ENCODE measurements at regions not wholly inside any gene's neighbourhood (a gene's known extent, or its start where the extent isn't known, plus 50 kb on each side); places are given as distances from the start of the nearest gene placed in this dataset.
A peak's percentile ranks its signal among the peaks of the same experiment; 100 is the strongest.

DNA sequence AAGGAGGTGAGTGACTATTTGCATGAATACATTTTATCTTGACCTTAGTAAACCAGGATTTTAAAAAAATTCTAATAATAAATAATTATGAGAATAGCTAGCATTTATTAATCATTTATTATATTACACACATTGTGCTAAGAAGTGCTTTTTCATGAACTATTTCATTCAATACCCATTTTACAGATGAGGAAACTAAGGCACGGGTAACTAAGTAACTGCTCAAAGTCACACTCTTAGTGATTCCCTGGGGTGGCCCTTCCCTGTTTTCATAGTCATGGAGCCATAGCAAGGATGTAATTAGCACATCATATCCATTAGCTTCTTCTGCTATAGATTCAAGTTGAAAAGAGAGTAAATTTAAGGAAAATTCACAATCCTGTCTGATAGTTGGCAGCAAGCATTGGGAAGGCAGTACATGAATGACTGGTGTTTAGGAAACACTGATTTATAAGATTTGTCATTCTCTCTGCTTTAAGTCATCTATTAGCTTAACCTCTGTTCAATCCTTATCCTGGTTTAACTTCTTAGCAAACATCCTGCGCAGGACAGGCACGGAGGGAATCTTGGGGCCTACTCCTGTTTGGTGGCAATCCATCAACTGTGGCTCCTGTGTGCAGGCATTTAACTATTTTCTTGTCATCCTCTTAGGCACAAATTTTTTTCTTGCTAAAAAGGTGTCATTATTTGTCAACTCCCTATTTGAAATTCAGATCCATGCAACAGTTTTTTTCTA, 68.3 kb downstream of the RIN2 start:
- in situ Hi-C loops (cut with HindIII; ENCODE audit: extremely low pct_ligation_motif_present, low pct_unique_long_range_greater_than_20kb): no loop called here
- intact Hi-C loops (cut with micrococcal nuclease; ENCODE audit: unreplicated experiment): no loop called here
- Histone ChIP-seq H3K79me2 (ENCODE audit: insufficient read depth, low read length) (no peaks in the 10 kb centered on the region), H3K27ac (ENCODE audit: extremely low read length, insufficient read depth, low read length) (no peak overlapping the region), H3K27me3 (ENCODE audit: control insufficient read depth in 1 of 2, insufficient read depth in 2 of 2, low read length in 2 of 2) (no peaks in the 10 kb centered on the region), H3K4me1 (ENCODE audit: insufficient read depth, low read length) (no peaks in the 10 kb centered on the region), H3K9ac (ENCODE audit: insufficient read depth, low read depth, low read length) (no peak overlapping the region), H4K20me1 (ENCODE audit: insufficient read depth, low read length) (no peaks in the 10 kb centered on the region), H3K4me2 (ENCODE audit: low read depth, low read length) (no peak overlapping the region), H3K4me3 (replicated peaks in 1 of 3; ENCODE audit: insufficient read depth in 1 of 3, low read depth in 2 of 3, low read length in 3 of 3) (no peak overlapping the region), H3K36me3 (replicated peaks in 1 of 2; ENCODE audit: control insufficient read depth in 1 of 2, insufficient read depth in 2 of 2, low read length in 2 of 2) (no peaks in the 10 kb centered on the region), H2AFZ (ENCODE audit: low read length) (no peak overlapping the region), H3K9me3 (ENCODE audit: low read length) (no peaks in the 10 kb centered on the region)
- no peak for DNase-seq (ENCODE audit: low spot score)
- ChIA-PET CTCF (ENCODE audit: low intra/inter-chr PET ratio, low total read pairs) (no interaction called here), POLR2A (no interaction called here)
- no peak for ATAC-seq
- no TSS peak for BruUV-seq (replicated peaks)
- WGBS (ENCODE audit: low lambda C conversion rate): 52% methylated on average over 3 of the region's 3 CpGs
- TF ChIP-seq NFIC (IDR thresholded peaks at IDR 0.05; ENCODE audit: low read length) (no peak), ZNF629 (CRISPR knock-in tag; conservative IDR thresholded peaks at IDR 0.05) (peak; percentile 74)
- TF ChIP-seq, protein P1, sequence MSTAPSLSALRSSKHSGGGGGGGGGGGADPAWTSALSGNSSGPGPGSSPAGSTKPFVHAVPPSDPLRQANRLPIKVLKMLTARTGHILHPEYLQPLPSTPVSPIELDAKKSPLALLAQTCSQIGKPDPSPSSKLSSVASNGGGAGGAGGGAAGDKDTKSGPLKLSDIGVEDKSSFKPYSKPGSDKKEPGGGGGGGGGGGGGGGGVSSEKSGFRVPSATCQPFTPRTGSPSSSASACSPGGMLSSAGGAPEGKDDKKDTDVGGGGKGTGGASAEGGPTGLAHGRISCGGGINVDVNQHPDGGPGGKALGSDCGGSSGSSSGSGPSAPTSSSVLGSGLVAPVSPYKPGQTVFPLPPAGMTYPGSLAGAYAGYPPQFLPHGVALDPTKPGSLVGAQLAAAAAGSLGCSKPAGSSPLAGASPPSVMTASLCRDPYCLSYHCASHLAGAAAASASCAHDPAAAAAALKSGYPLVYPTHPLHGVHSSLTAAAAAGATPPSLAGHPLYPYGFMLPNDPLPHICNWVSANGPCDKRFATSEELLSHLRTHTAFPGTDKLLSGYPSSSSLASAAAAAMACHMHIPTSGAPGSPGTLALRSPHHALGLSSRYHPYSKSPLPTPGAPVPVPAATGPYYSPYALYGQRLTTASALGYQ (CRISPR knock-in tag; IDR thresholded peaks at IDR 0.05): no peak
- FAIRE-seq: no peak

DNA sequence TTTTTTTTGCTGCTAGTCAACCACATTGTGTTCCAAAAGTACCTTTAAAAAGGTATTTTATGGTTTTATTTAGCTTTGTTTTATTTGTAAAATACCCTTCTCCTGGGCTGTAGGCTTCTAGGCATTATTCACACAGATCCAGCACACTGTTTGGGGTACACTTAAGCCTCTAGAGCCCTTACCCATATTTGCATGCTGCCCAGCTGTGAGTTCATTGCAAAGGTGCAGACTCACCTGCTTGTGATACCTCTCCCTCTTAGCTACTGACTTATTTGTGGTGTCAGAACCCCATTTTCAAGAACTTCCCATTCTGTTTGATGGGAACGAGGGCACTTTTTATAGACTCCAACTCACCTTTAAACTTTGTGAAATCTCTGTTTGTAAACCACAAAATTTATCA, 69.8 kb downstream of the RIN2 start:
- intact Hi-C loops (cut with micrococcal nuclease; ENCODE audit: unreplicated experiment) (no loop called here), in situ Hi-C loops (cut with HindIII; ENCODE audit: extremely low pct_ligation_motif_present, low pct_unique_long_range_greater_than_20kb) (no loop called here)
- DNase-seq (ENCODE audit: low spot score) (no peak), ATAC-seq (no peak), FAIRE-seq (no peak)
- H4K20me1 ChIP-seq (ENCODE audit: insufficient read depth, low read length): no peaks in the 10 kb centered on the region
- no peaks in the 10 kb centered on the region for H3K79me2 ChIP-seq (ENCODE audit: insufficient read depth, low read length)
- no TSS peak for BruUV-seq (replicated peaks)
- H3K9ac ChIP-seq (ENCODE audit: insufficient read depth, low read depth, low read length): no peak overlapping the region
- no peaks in the 10 kb centered on the region for H3K36me3 ChIP-seq (replicated peaks in 1 of 2; ENCODE audit: control insufficient read depth in 1 of 2, insufficient read depth in 2 of 2, low read length in 2 of 2)
- no peak overlapping the region for H3K4me3 ChIP-seq (replicated peaks in 1 of 3; ENCODE audit: insufficient read depth in 1 of 3, low read depth in 2 of 3, low read length in 3 of 3)
- H3K27me3 ChIP-seq (ENCODE audit: control insufficient read depth in 1 of 2, insufficient read depth in 2 of 2, low read length in 2 of 2): no peaks in the 10 kb centered on the region
- H3K27ac ChIP-seq (ENCODE audit: extremely low read length, insufficient read depth, low read length): no peak overlapping the region
- no peaks in the 10 kb centered on the region for H3K4me1 ChIP-seq (ENCODE audit: insufficient read depth, low read length)
- H3K4me2 ChIP-seq (ENCODE audit: low read depth, low read length): no peak overlapping the region
- WGBS (ENCODE audit: low lambda C conversion rate): 17% methylated on average over 1 of the region's 1 CpG
- POLR2A ChIA-PET: no interaction called here
- CTCF ChIA-PET (ENCODE audit: low intra/inter-chr PET ratio, low total read pairs): no interaction called here
- no peak overlapping the region for H2AFZ ChIP-seq (ENCODE audit: low read length)
- no peaks in the 10 kb centered on the region for H3K9me3 ChIP-seq (ENCODE audit: low read length)
- TF ChIP-seq, protein P2, sequence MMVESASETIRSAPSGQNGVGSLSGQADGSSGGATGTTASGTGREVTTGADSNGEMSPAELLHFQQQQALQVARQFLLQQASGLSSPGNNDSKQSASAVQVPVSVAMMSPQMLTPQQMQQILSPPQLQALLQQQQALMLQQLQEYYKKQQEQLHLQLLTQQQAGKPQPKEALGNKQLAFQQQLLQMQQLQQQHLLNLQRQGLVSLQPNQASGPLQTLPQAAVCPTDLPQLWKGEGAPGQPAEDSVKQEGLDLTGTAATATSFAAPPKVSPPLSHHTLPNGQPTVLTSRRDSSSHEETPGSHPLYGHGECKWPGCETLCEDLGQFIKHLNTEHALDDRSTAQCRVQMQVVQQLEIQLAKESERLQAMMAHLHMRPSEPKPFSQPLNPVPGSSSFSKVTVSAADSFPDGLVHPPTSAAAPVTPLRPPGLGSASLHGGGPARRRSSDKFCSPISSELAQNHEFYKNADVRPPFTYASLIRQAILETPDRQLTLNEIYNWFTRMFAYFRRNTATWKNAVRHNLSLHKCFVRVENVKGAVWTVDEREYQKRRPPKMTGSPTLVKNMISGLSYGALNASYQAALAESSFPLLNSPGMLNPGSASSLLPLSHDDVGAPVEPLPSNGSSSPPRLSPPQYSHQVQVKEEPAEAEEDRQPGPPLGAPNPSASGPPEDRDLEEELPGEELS (CRISPR knock-in tag; IDR thresholded peaks at IDR 0.05): no peak
- TF ChIP-seq ZNF652 (CRISPR knock-in tag; IDR thresholded peaks at IDR 0.05; ENCODE audit: borderline replicate concordance, low read depth) (no peak), HNRNPUL1 (IDR thresholded peaks at IDR 0.05; ENCODE audit: low read depth, low read length) (no peak), KDM6A (CRISPR knock-in tag; IDR thresholded peaks at IDR 0.05; ENCODE audit: low read depth) (no peak), RORA (CRISPR knock-in tag; IDR thresholded peaks at IDR 0.05) (no peak), ZNF747 (CRISPR knock-in tag; IDR thresholded peaks at IDR 0.05; ENCODE audit: borderline replicate concordance) (no peak), MTA1 (CRISPR knock-in tag; IDR thresholded peaks at IDR 0.05; ENCODE audit: borderline replicate concordance) (no peak), ZNF577 (CRISPR knock-in tag; IDR thresholded peaks at IDR 0.05; ENCODE audit: borderline replicate concordance, low read depth) (no peak), ZNF263 (CRISPR knock-in tag; IDR thresholded peaks at IDR 0.05) (no peak), ZNF619 (CRISPR knock-in tag; IDR thresholded peaks at IDR 0.05) (no peak)
- TF ChIP-seq, protein P3, sequence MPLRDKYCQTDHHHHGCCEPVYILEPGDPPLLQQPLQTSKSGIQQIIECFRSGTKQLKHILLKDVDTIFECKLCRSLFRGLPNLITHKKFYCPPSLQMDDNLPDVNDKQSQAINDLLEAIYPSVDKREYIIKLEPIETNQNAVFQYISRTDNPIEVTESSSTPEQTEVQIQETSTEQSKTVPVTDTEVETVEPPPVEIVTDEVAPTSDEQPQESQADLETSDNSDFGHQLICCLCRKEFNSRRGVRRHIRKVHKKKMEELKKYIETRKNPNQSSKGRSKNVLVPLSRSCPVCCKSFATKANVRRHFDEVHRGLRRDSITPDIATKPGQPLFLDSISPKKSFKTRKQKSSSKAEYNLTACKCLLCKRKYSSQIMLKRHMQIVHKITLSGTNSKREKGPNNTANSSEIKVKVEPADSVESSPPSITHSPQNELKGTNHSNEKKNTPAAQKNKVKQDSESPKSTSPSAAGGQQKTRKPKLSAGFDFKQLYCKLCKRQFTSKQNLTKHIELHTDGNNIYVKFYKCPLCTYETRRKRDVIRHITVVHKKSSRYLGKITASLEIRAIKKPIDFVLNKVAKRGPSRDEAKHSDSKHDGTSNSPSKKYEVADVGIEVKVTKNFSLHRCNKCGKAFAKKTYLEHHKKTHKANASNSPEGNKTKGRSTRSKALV (CRISPR knock-in tag; IDR thresholded peaks at IDR 0.05): no peak

All from HepG2 (cell line).